Neuronal stem cell (in vitro differentiated cells): ENCODE measurements at regions not wholly inside any gene's neighbourhood (a gene's known extent, or its start where the extent isn't known, plus 50 kb on each side); places are given as distances from the start of the nearest gene placed in this dataset.

Experiments used
- DNase-seq: peaks from one replicate; pipeline ENCODE4 v3.0.0-alpha.2; 2013; ENCODE audit warnings: low spot score
- H2AFZ ChIP-seq: one replicate; pipeline ENCODE4 v1.6.1; 2013; ENCODE audit warnings: mild to moderate bottlenecking, low read length, inconsistent platforms
- H2AK5ac ChIP-seq: 2 replicates; pipeline ENCODE4 v1.6.1; 2013; ENCODE audit warnings: low read depth, mild to moderate bottlenecking, inconsistent platforms, low read length, moderate library complexity, mixed read lengths
- H2BK120ac ChIP-seq: 2 replicates; pipeline ENCODE4 v1.6.1; 2013; ENCODE audit warnings: low read depth, mild to moderate bottlenecking, inconsistent platforms, low read length, moderate library complexity, mixed read lengths
- H2BK12ac ChIP-seq: one replicate; pipeline ENCODE4 v1.6.1; 2013; ENCODE audit warnings: low read length, inconsistent platforms
- H2BK15ac ChIP-seq: 2 replicates; pipeline ENCODE4 v1.6.1; 2013; ENCODE audit warnings: mild to moderate bottlenecking, low read length, inconsistent platforms, mixed read lengths
- H2BK5ac ChIP-seq: one replicate; pipeline ENCODE4 v1.6.1; 2013; ENCODE audit warnings: inconsistent platforms, mild to moderate bottlenecking, low read length, moderate library complexity
- H3K14ac ChIP-seq: one replicate; pipeline ENCODE4 v1.6.1; 2013; ENCODE audit warnings: low read length, inconsistent platforms
- H3K18ac ChIP-seq: 2 replicates; pipeline ENCODE4 v1.6.1; 2013; ENCODE audit warnings: low read length, inconsistent platforms
- H3K23ac ChIP-seq: 2 replicates; pipeline ENCODE4 v1.6.1; 2013; ENCODE audit warnings: low read depth, mild to moderate bottlenecking, mixed read lengths, low read length, inconsistent platforms; ENCODE audit not compliant: poor library complexity
- H3K27ac ChIP-seq: replicated peaks from 3 replicates; pipeline ENCODE4 v1.5.1; 2013; ENCODE audit warnings: low read length, inconsistent platforms
- H3K27me3 ChIP-seq, 3 experiments: 2 replicates each; pipeline ENCODE4 v1.6.1; 2013; ENCODE audit warnings: low read length in 3 of 3, mild to moderate bottlenecking in 2 of 3, inconsistent platforms in 1 of 3, low read depth in 1 of 3, mixed read lengths in 1 of 3, moderate library complexity in 1 of 3; ENCODE audit not compliant: control insufficient read depth in 3 of 3, insufficient read depth in 3 of 3
- H3K36me3 ChIP-seq, 2 donors: replicated peaks in 1 of 2; 2 replicates each; pipeline ENCODE4 v1.6.1; 2013; ENCODE audit warnings: low read length in 2 of 2; ENCODE audit not compliant: control insufficient read depth in 2 of 2, insufficient read depth in 2 of 2
- H3K4ac ChIP-seq: 2 replicates; pipeline ENCODE4 v1.6.1; 2013; ENCODE audit warnings: inconsistent platforms, mild to moderate bottlenecking, low read length, moderate library complexity
- H3K4me1 ChIP-seq, 2 donors: 1 replicate in 1 of 2; 2 replicates in 1 of 2; pipeline ENCODE4 v1.6.1; 2013; ENCODE audit warnings: low read length in 2 of 2, low read depth in 1 of 2; ENCODE audit not compliant: control insufficient read depth in 2 of 2, insufficient read depth in 1 of 2
- H3K4me2 ChIP-seq: one replicate; pipeline ENCODE4 v1.6.1; 2013; ENCODE audit warnings: mild to moderate bottlenecking, low read length, inconsistent platforms; ENCODE audit not compliant: insufficient read depth, poor library complexity, severe bottlenecking
- H3K4me3 ChIP-seq, 2 donors: 2 replicates each; pipeline ENCODE4 v1.5.1; 2013; ENCODE audit warnings: low read length in 2 of 2, mild to moderate bottlenecking in 2 of 2, inconsistent platforms in 1 of 2, moderate library complexity in 1 of 2
- H3K79me1 ChIP-seq: one replicate; pipeline ENCODE4 v1.6.1; 2013; ENCODE audit warnings: low read depth, mild to moderate bottlenecking, inconsistent platforms, low read length, moderate library complexity
- H3K9ac ChIP-seq: one replicate; pipeline ENCODE4 v1.6.1; 2013; ENCODE audit warnings: mild to moderate bottlenecking, low read depth, low read length, inconsistent platforms; ENCODE audit not compliant: poor library complexity
- H3K9me3 ChIP-seq, 2 donors: replicated peaks in 1 of 2; 2 replicates each; pipeline versions ENCODE3 to v1.6.1; 2013; ENCODE audit warnings: low read length in 2 of 2, mild to moderate bottlenecking in 2 of 2, inconsistent platforms in 1 of 2, low read depth in 1 of 2, mixed read lengths in 1 of 2, moderate library complexity in 1 of 2; ENCODE audit not compliant: control insufficient read depth in 2 of 2, insufficient read depth in 1 of 2
- H4K8ac ChIP-seq: one replicate; pipeline ENCODE4 v1.6.1; 2013; ENCODE audit warnings: low read depth, mild to moderate bottlenecking, inconsistent platforms, low read length, moderate library complexity
- H4K91ac ChIP-seq: one replicate; pipeline ENCODE4 v1.6.1; 2013; ENCODE audit warnings: low read length, low read depth, mild to moderate bottlenecking, inconsistent platforms; ENCODE audit not compliant: poor library complexity
- whole genome bisulfite sequencing, 2 donors: extraction: QIAGEN DNeasy Blood & Tissue Kit; methylation state at CpG; one replicate each; pipeline ENCODE4 v1.1.7; 2013; ENCODE audit warnings: missing lambda C conversion rate in 2 of 2, mixed read lengths in 1 of 2; ENCODE audit not compliant: insufficient read length in 2 of 2, insufficient replicate concordance in 1 of 2; ENCODE audit errors: extremely low coverage in 2 of 2; 5-methylcytosine and 5-hydroxymethylcytosine counted together

DNA sequence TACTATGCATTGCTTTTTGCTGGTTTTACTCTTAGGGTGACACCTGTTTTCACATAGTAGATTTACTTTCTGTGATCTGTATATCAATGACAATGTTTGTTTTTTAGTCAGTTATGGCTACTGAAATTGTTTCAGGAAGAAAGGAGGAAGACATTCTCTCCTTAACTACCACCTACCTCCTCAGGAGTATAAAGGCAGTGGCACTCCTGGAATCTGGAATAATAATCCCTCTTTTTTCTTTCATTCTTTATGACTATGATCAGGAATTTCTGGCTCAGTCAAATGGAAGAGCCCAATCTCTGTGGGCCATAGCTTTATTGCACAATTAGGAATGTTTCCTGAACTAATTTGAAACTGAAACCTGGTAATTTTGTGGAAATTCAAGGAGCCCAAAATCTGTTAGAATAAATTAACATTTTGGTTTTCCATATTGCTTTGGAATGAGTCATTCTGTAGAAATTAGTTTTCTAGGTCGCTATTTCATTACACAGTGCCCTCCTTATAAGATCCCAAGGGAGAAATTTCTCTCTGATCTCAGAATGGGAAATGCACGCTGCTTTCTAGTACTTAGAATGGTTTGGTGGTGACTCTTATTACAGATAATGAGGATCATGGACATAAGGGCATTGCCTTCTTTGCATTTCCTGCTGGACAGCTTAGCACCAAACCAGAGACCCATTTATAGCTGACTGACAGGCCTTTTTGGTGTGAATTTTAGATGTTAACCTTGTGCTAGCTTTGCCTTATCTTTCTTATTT lies 95.3 kb upstream of the VLDLR start:
- no peak overlapping the region for H2BK12ac ChIP-seq
- no peaks in the 10 kb centered on the region for H3K4me1 ChIP-seq
- no peak overlapping the region for H2AK5ac ChIP-seq
- no CpG with 5 or more reads among the region's 2 CpGs for WGBS, 2 donors
- H2BK120ac ChIP-seq: no peak overlapping the region
- H3K9me3 ChIP-seq: no peaks in the 10 kb centered on the region
- H3K4ac ChIP-seq: no peak overlapping the region
- no peak overlapping the region for H2BK15ac ChIP-seq
- H3K36me3 ChIP-seq: no peaks in the 10 kb centered on the region
- H2AFZ ChIP-seq: no peak overlapping the region
- no peaks in the 10 kb centered on the region for H3K79me1 ChIP-seq
- no peak overlapping the region for H3K23ac ChIP-seq
- H4K91ac ChIP-seq: no peak overlapping the region
- no peak overlapping the region for H2BK5ac ChIP-seq
- no peak for DNase-seq
- no peak overlapping the region for H3K27ac ChIP-seq
- H3K4me3 ChIP-seq: no peak overlapping the region
- H3K27me3 ChIP-seq: no peaks in the 10 kb centered on the region
- no peak overlapping the region for H3K9ac ChIP-seq
- no peak overlapping the region for H3K18ac ChIP-seq
- no peak overlapping the region for H4K8ac ChIP-seq
- no peak overlapping the region for H3K14ac ChIP-seq
- no peak overlapping the region for H3K4me2 ChIP-seq

DNA sequence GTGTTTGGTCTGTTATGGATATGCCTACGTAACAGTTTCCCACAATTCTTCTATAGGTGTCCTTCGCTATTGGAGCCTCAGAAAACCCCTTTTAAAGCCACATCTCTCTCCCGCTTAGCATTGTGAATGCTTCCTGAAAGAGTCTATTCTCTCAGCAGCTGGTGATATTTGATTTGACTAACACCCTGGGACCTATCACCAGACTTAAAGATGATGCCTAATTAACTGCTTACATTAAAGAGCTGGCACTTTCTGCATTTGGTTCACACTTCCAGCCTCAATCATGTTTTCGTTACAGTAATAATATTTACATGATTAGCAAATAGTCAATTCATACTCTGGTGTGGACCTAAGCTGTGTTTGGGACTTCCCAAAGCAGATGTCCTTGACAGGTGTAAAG lies 90.1 kb upstream of the VLDLR start:
- Histone ChIP-seq H2BK15ac (no peak overlapping the region), H3K4me3 (no peak overlapping the region), H2BK12ac (no peak overlapping the region), H2AFZ (no peak overlapping the region), H3K9me3 (no peaks in the 10 kb centered on the region), H3K79me1 (no peaks in the 10 kb centered on the region), H3K27me3 (no peaks in the 10 kb centered on the region), H4K8ac (no peak overlapping the region), H2BK5ac (no peak overlapping the region), H2BK120ac (no peak overlapping the region), H3K4ac (no peak overlapping the region), H3K14ac (no peak overlapping the region), H3K18ac (no peak overlapping the region), H3K36me3 (no peaks in the 10 kb centered on the region), H2AK5ac (no peak overlapping the region), H4K91ac (no peak overlapping the region), H3K9ac (no peak overlapping the region), H3K23ac (no peak overlapping the region), H3K4me2 (no peak overlapping the region), H3K4me1 (no peaks in the 10 kb centered on the region), H3K27ac (no peak overlapping the region)
- DNase-seq: no peak
- no CpG with 5 or more reads among the region's 4 CpGs for WGBS, 2 donors

DNA sequence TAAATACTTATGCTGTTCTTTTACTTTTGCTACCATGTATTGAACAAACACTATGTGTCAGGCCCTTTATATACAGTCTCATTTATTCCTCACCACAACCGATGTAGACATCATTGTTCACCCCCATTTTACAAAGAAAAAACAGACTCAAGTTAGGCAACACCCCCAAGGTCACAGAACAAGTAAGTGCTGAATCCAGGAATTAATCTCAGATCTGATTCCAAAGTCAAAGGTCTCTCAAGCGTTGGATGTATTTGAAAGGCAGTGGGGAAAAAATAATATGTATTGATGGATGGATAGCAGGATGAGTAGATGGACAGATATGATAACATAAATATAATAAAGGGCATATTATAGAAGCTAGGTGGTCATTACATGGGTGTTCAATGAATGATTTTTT lies 85.1 kb upstream of the VLDLR start:
- Histone ChIP-seq H2BK120ac (no peak overlapping the region), H2AFZ (no peak overlapping the region), H2BK15ac (no peak overlapping the region), H3K4me1 (peaks cover 0 to 6% of the 10 kb centered on the region in 2 donors), H3K23ac (no peak overlapping the region), H3K9me3 (no peaks in the 10 kb centered on the region), H3K4ac (no peak overlapping the region), H3K9ac (no peak overlapping the region), H3K27me3 (no peaks in the 10 kb centered on the region), H3K4me3 (no peak overlapping the region), H3K36me3 (no peaks in the 10 kb centered on the region), H2BK12ac (no peak overlapping the region), H4K91ac (no peak overlapping the region), H3K14ac (no peak overlapping the region), H3K79me1 (no peaks in the 10 kb centered on the region), H3K18ac (no peak overlapping the region), H3K27ac (no peak overlapping the region), H3K4me2 (no peak overlapping the region), H4K8ac (no peak overlapping the region), H2BK5ac (no peak overlapping the region), H2AK5ac (no peak overlapping the region)
- WGBS, 2 donors: no CpG with 5 or more reads among the region's 2 CpGs
- no peak for DNase-seq

DNA sequence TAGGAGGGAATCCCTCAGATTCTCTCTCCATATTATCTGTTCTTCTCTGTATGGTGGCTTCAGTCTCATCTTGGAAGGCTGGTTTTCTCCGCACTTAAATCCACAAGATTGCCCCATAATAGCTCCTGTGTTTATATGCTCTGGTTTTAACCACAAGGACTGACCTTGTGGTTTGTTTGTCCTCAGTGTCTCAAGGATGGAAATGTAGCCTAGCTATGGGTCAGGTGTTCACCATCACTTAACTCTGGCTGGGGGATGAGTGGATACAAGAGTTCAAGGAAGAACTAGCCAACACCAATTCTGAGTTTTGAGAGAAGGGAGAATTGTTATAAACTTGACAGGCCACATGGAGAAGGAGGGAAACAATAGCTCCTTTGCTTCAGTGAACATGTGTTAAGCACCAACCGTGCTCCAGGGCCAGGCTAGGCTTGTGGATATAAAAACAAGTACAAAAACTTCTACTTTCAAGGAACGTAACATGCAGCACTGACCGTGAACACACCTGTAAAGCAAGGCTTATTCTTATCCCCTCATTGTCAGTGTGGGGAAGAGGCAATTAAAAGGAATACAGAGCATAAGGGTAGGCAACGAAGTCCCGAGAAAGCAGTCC lies 75.6 kb upstream of the VLDLR start:
- DNase-seq: no peak
- no CpG with 5 or more reads among the region's 6 CpGs for WGBS, 2 donors
- Histone ChIP-seq H2BK120ac (no peak overlapping the region), H3K23ac (no peak overlapping the region), H2AFZ (peak overlapping the region; percentile 14), H3K9ac (no peak overlapping the region), H3K18ac (no peak overlapping the region), H4K91ac (no peak overlapping the region), H3K4me1 (no peaks in the 10 kb centered on the region), H3K9me3 (peaks cover 0 to 10% of the 10 kb centered on the region in 2 donors), H3K27ac (no peak overlapping the region), H4K8ac (no peak overlapping the region), H3K4ac (no peak overlapping the region), H2BK5ac (no peak overlapping the region), H3K14ac (no peak overlapping the region), H2AK5ac (no peak overlapping the region), H3K36me3 (no peaks in the 10 kb centered on the region), H2BK15ac (no peak overlapping the region), H3K4me2 (no peak overlapping the region), H2BK12ac (no peak overlapping the region), H3K4me3 (no peak overlapping the region), H3K27me3 (no peaks in the 10 kb centered on the region), H3K79me1 (no peaks in the 10 kb centered on the region)
